ENCODE measurements at regions not wholly inside any gene's neighbourhood (a gene's known extent, or its start where the extent isn't known, plus 50 kb on each side); places are given as distances from the start of the nearest gene placed in this dataset.

DNA sequence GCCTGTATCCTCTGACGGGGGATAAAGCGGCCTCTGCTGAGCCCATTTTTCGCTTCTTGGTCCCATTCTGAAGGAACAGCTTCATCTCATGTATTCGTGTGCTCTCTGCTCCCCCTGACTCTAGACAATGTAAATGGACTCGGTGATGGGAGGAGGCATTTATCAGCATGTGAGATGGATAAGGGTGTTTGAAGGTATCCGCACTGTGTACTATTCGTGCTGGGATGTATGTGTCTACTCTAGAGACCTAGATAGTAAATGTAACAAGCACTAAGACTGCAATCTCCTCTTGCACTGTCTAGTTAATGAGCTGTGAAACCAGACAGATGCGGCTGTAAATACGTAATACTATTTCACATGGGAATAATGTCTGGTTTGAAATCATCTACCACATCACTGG is 134.6 kb upstream of the ARGLU1 start:
- H3K4me3 ChIP-seq (ENCODE audit: low read depth, low read length), result no peak overlapping the region

DNA sequence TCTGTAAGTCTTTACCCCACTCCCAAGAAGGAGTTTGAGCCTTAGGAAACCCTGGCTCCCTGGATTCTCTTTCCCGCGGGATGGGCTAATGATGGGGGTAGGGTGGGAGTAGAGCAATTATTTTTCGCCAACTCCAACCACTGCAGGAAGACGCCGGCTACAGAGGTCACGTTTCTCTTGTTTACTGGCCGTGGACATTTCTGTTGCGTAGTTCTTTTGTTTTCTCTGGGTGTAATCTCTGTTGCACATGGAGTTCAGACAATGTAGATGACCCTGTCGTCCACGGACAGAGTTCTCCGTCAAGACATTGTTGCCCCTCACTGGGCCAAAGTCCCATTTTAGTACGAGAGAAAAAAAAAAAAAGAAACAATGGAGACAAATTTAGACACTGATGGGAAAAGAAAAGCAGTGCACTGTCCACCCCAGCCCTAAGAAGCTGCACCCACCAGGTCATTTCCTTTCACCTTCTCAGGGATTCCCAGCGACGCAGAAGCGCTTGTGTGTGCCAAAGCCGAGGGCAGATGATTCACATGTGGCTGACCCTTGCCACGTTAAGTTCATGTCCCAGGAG is 133.9 kb upstream of the ARGLU1 start:
- H3K4me3 ChIP-seq (ENCODE audit: low read depth, low read length), result no peak overlapping the region

DNA sequence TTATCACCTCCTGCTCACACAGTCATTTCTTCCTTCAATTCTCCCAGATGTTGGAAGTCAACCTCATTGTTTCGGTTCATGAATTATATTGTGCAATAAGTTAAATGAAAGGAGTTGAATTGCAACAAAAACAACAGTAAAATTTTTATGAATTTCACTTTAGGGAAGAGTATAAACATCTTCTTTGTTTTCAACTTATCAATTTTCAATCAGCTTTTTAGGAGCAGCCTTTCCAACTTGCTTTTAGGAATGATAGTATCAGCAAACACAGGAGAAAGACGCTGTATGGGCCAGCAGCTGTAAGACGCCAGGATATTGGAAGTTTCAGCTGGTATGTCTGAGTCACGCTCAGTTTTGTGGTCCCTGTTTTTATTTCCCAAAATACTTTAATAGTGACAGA is 132.5 kb upstream of the ARGLU1 start:
- no peak overlapping the region for H3K4me3 ChIP-seq (ENCODE audit: low read depth, low read length)

DNA sequence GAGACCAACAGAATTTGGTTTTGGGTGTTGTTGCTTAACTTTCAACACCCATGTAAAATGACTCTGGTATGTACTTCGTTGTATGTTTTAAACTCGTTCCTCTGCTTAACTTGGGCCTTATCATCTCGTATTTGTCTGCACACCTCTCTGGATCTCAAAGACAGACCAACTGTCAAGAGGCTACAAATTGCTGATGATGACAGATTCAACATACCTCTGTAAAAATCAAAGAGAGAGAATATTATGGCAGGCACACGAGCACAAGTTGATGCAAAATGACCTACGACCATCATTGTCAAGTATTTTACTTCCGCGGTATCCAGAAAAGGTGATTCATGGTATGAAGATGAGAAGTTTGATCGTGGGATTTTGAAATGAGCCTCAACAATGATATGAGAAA is 132.1 kb upstream of the ARGLU1 start:
- H3K4me3 ChIP-seq (ENCODE audit: low read depth, low read length), result no peak overlapping the region

DNA sequence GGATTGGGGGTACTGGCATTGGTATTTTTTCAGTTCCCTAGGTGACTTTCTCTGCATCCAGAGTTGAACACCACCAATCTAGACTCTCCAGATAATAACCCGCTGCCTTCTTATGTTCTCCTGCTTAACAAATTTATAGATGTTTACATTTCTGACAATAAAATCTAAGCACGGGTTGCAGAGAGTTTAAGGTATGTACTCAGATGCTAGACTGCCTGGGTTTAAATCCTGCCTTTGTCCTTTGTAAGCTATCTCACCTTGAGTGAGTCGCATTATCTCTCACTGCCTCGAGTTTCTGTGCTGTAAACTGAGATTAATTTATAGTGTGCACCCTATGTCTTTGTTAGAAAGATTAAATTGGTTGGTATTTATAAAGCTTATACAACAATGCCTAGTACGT is 131.4 kb upstream of the ARGLU1 start:
- H3K4me3 ChIP-seq (ENCODE audit: low read depth, low read length), result no peak overlapping the region

DNA sequence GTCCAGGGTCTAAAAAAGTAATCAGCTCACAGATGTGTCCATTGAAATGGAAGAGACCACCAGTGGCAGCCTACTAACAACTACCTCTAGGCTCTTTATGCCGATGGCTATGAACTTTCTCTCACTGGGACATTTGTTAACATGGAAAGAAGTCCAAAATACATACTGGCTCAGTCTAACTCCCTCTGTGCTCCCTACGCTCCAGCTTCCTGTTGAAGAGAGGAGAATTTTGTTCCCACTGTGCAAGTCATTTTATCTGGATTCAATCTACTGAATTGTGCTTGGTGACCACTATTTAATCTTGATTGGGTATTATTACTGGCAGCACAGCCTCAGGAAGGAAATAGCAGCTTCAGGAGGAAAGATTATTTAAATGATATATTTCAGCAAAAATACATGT is 128.8 kb upstream of the ARGLU1 start:
- H3K4me3 ChIP-seq (ENCODE audit: low read depth, low read length), result no peak overlapping the region

DNA sequence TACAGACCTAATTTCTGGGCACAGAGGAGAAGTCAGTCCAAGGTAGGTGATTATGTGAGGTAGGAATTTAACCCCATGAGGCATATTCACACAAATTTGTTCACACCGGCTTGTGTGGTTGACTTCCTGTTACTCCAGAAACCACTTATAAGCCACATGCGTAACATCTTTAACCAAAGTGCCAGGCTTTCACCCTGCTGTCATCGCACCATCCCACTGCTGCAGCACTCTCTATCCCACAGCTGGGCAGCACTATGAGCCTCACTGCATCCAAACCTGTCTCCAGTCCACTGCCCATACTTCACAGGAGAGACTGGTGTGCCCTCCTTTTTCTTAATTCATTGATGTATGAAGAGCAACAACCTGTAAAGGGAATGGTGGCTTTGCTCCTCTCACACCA is 128.2 kb upstream of the ARGLU1 start:
- no peak overlapping the region for H3K4me3 ChIP-seq (ENCODE audit: low read depth, low read length)

DNA sequence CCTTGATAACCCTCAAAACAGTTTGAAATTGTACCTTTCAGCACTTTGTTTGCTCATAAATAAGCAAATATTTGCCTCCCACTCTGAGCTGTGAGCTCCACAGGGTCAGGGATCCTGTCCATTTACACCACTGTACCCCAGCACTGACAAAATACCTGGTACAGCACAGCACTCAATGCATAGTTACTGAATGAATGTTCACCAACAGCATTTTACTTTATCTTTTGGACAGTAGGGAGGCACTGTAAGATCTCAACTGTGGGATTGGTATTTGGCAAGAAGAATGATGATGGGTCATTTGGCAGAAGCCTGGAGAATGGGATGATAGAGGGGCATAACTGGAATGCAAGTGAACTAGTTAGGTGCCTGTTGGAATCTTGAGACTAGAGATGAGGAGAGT is 127.2 kb upstream of the ARGLU1 start:
- no peak overlapping the region for H3K4me3 ChIP-seq (ENCODE audit: low read depth, low read length)

DNA sequence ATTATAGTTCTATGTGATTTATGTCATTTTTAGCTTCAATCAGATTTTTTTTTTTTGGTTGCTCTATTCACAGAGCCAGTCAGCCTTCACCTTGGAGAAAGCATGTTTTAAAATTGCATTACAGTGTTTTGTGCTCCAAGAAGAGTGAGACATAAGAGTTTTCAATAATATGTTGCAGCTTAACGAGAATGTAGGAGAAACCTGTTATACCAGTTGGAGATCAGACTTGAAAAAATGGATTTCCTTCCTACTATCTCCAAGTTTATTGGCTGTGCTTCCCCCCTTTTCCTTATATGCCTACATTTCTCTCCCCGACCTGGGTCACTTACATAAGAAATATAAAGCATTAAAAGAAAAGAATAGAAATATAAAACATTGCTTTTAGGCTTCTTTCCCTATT is 123.9 kb upstream of the ARGLU1 start:
- H3K4me3 ChIP-seq (ENCODE audit: low read depth, low read length), result no peak overlapping the region

DNA sequence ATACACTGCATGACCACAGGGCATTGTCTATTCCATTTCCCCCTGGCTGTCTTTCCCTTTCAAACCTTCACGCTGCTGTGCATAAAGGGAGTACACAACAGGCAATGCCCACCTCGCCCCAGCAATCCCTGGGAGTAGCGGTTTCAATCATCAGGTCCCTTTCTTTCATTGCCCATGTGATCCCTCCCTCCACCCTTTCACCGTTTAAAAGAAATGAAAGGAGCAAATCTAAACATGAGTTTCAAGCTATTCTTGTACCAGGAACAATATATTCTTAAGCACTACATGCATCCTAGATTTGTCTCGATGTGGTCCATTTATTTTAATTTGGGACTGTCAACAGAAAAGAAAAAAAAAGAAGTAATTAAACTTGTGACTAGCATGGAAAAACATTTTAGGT is 123.4 kb upstream of the ARGLU1 start:
- H3K4me3 ChIP-seq (ENCODE audit: low read depth, low read length), result no peak overlapping the region

DNA sequence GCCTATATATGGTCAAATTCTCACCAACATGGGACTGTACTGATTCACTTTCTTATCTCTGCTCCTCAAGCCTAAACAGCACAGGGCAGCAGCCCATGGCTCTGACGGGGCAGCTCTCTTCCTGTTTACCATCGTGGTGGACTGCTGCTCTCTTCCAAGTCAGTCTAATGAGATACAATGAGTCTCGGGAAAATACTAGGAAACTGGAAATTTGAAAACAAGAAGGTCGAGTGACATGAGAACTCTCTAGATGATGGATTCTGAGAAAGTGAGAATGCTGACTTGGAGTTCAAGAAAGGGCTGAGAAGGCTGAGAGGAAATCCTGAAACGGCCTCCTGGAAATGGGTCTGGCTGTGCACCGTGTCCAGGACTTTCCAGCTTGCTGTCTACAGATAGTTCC is 122.8 kb upstream of the ARGLU1 start:
- no peak overlapping the region for H3K4me3 ChIP-seq (ENCODE audit: low read depth, low read length)

DNA sequence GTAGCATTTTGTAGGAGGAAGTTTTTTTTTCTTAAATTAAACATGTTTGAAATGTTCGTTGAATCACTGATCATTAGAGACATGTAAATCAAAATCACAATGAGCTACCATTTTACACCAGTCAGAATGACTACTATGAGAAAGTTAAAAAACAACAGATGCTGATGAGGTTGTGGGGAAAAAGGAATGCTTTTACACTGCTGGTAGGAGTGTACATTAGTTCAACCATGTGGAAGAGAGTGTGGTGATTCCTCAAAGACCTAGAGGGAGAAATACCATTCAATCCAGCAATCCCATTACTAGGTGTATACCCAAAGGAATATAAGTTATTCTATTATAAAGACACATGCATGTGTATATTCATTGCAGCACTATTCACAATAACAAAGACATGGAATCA is 122.0 kb upstream of the ARGLU1 start:
- H3K4me3 ChIP-seq (ENCODE audit: low read depth, low read length), result no peak overlapping the region

DNA sequence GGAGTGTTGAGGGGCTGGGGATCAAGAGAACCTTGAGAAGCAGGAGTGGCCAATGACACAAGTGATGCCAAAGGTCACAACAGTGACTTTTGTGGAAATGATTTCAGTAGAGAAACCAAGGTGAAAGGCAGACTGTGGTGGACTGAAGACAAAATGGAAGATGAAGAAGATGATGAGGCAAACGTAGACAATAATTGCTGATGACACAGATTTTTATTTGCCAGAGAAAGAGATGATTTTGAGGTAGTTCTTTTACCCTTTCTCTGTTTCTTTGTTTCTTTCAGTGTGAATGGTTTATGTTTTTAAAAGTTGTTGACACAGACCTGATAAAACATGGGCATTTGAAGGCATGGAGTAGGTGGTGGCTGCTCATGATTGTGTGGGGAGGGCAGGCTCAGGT is 121.0 kb upstream of the ARGLU1 start:
- no peak overlapping the region for H3K4me3 ChIP-seq (ENCODE audit: low read depth, low read length)

DNA sequence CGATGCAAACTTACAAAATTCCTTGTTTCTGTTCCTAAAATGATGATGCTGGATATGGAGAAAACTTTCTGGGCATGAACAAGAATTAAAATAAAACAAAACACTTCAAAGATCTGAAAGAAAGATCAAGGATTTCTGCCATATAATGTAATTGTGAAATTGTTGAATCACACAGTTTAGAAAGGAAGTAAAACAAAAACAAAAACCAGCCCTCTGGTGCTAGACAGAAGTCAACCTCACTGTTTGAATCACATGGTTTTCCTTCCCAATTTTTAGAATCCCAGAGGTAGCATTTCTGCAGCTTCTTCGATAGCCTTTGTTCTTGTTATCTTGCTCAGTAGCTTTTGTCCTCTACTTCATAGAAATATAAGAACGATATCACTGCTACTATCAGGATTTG is 118.2 kb upstream of the ARGLU1 start:
- H3K4me3 ChIP-seq (ENCODE audit: low read depth, low read length), result no peak overlapping the region

DNA sequence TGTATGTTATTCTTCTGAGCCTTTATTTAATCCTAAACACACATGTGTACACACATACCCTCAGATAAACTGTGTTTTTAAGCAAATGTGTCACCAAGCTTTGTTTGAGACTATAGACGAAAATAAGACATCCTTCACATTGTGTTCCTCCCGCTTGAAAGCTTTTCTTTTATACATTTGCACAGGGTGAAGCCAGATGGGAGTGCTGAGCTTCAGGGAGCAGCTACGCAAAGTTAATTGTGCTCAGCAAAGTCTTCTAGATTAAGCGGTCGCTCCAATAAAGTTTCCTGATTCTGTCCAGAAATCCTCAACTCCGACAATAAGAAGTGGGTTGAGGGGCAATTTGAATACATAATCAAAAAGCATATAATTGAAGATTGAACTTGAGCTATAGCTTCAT is 117.2 kb upstream of the ARGLU1 start:
- H3K4me3 ChIP-seq (ENCODE audit: low read depth, low read length), result no peak overlapping the region

DNA sequence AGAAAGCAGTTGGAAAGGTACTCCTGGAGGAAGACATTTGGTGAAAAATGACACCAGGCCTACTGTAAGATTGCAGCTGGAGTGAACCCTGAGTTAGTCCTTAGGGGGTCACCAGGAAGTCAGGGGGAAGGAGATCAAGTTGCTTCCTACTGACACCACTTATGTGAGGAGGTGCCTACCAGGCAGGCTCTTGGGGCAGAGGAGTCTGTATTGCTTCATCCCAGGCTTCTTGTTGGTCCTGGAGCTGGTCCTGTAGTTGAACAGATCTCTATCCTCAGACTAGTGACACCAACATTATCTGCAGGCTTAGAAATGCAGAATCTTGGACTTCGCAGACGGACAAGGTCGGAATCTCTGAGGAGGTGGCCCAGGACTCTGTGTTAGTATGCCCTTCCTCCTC is 116.0 kb upstream of the ARGLU1 start:
- no peak overlapping the region for H3K4me3 ChIP-seq (ENCODE audit: low read depth, low read length)

DNA sequence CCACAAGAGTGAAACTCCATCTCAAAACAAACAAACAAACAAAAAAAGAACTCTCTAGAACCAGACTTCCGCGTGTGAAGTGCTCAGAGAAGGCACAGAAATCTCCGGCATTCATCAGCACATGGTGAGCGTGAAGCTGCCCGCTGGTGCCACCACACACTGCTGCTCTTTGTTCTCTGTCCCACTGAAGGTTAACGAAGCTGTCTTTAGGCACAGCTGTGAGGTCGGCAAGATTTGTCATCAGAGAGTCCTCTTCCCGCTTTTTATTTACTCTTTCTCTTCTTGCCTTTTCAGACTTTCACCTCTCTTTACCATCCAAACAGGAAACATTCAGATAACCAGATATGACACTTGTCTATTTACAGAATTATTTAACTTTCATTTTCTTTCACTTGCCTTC is 115.2 kb upstream of the ARGLU1 start:
- H3K4me3 ChIP-seq (ENCODE audit: low read depth, low read length), result no peak overlapping the region

DNA sequence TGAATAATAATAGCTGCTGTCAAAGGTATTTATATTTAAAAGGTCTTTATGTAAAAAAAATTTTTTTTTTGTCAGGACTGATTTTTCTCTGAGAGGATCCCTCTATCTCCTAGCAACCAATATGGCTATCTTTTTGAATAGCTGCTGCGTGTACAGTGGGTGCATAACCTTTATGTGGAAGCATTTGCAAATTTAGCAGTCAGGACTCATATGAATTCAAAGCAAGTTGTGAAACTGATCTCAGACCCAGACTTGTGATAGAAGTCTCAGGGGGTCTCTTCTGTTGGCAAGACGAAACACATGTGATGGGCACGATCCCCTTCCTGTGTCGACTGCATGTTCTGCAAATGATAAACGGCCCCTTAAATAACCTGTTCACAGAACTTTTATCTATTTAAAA is 114.1 kb upstream of the ARGLU1 start:
- H3K4me3 ChIP-seq (ENCODE audit: low read depth, low read length), result no peak overlapping the region

DNA sequence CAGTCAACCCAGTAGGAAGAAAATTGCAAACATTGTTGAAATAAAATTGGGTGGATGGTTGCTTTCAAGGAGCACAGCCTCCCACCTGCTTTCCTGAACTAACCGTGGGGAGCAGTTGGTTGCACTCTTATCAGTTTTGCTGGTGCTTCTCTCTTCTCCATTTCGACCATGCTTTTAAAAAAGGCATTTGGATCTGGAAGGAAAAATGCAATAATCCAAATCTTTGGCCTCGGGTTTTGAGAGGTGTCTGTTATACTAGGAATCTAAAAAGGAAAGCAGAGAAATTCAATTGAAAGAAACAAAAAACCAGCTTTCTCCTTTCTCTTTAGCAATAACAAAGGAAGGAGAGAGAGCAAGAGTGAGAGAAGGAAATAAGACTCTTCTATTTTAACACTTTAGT is 113.6 kb upstream of the ARGLU1 start:
- no peak overlapping the region for H3K4me3 ChIP-seq (ENCODE audit: low read depth, low read length)

DNA sequence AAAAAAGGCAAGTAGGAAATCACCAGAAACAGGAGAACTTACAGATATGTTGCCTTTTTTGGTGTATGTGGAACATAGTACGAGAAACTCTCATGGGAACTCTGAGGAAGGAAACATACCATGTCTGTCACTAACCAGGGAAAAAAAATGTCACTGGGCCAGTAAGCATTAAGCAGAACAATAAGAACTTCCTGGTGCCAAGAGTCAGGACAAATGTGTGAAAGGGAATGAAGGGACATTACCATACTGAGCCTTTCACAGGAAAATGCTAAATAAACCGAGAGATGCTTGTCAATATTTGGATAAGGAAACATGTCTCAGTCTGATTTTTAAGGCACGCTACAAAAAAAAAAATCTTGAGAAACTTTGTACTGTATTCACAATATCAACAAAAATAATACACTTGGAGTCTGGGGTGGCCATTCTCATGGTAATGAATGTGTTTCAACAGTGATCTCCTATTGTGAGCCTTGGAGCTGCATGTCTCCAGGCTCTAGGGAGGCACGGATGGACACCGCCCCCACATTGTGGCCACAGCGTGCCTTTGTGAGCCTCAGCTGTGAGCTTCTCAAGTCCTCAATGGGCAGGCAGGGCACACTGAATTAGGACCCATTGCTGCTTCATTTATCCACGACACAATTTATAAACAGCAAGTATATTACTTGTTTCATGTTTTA is 113.0 kb upstream of the ARGLU1 start:
- H3K4me3 ChIP-seq (ENCODE audit: low read depth, low read length), result no peak overlapping the region

DNA sequence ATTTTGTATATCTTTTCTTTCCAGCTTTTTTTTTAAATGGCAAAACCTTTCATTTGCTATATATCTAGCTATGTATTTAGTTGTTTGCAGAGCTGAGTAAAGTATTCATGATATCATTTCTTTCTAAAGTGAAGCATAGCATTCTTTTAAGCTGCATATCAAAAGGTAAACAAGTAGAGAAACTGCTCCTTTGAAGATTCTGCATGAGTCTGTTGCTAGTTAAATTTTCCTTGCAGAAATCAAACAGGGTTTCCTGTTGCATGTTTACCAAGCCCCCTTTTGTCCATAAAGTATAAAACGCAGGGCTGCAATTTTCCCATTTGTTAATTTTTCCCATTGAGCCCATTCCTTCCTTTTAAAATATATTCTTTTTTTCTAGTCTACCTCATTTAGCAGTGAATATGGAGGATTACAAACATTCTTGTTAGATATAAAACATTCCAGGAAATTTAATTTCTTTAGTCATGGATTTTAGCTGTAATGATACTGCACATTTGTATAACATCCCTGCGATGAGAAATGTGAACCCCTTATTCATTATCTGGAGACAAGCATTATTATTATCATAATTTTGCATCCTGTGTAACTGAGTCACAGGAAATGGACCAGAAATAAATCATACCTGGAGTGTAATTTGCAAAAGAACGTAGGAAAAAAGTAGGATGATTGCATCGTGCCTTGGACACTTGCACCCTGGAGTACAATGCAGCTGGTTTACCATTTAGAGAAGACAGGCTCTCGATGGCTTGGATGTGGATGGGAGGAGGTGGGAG is 110.9 kb upstream of the ARGLU1 start:
- H3K4me3 ChIP-seq (ENCODE audit: low read depth, low read length), result no peak overlapping the region

DNA sequence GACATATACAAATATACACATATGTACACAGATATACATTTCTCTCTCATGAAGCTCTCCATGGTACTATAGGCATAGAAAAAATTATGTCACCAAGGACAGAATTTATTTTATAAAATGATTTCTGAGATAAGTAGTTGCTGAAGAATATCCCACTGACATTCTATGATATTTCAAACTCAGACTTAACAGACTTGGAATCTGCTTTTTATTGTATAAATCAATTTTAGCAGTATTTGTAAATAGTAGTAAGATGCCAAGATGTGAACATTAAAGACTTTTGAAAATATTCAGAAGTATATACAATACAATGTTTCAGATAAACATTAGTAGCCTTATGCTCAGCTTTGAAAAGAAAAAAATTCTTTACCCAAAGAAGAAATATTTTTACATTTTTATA is 107.4 kb upstream of the ARGLU1 start:
- H3K4me3 ChIP-seq (ENCODE audit: low read depth, low read length), result no peak overlapping the region

Measured in iPS-11a (cell line).